KOPT-K1 (cell line): ENCODE measurements at regions not wholly inside any gene's neighbourhood (a gene's known extent, or its start where the extent isn't known, plus 50 kb on each side); places are given as distances from the start of the nearest gene placed in this dataset.

Source experiments
- H3K27ac ChIP-seq: fragments of 200-600 bp; sonication (generic); 2 replicates; pipeline ENCODE4 v1.5.1; 2016; ENCODE audit warnings: antibody characterized with exemption, mild to moderate bottlenecking, low read depth, low read length; ENCODE audit not compliant: poor library complexity, severe bottlenecking
- H3K36me3 ChIP-seq: fragments of 200-600 bp; sonication (generic); 2 replicates; pipeline ENCODE4 v1.5.1; 2017; ENCODE audit warnings: antibody characterized with exemption, mild to moderate bottlenecking, low read length, moderate library complexity; ENCODE audit not compliant: insufficient read depth
- H3K9me3 ChIP-seq: fragments of 200-600 bp; sonication (generic); 2 replicates; pipeline ENCODE4 v1.5.1; 2017; ENCODE audit warnings: antibody characterized with exemption, low read length, mild to moderate bottlenecking; ENCODE audit not compliant: insufficient read depth, poor library complexity, severe bottlenecking

- Histone ChIP-seq H3K9me3 (no peaks in the 10 kb centered on the region), H3K36me3 (no peaks in the 10 kb centered on the region), H3K27ac (no peak overlapping the region)
Observed at GRCh38 chr1:226793620-226794276, 54.7 kb upstream of the ITPKB start.

- H3K36me3 ChIP-seq = no peaks in the 10 kb centered on the region
- H3K9me3 ChIP-seq = no peaks in the 10 kb centered on the region
- no peak overlapping the region for H3K27ac ChIP-seq
Observed at GRCh38 chr1:226792368-226792767, 53.3 kb upstream of the ITPKB start.

GRCh38 chr1:226790545-226791181 is 51.6 kb upstream of the ITPKB start:
- no peaks in the 10 kb centered on the region for H3K9me3 ChIP-seq
- no peak overlapping the region for H3K27ac ChIP-seq
- H3K36me3 ChIP-seq = no peaks in the 10 kb centered on the region

GRCh38 chr1:226788965-226789364 is 49.9 kb upstream of the ITPKB start:
- Histone ChIP-seq H3K27ac (no peak overlapping the region), H3K36me3 (no peaks in the 10 kb centered on the region), H3K9me3 (no peaks in the 10 kb centered on the region)
